ENCODE measurements at regions not wholly inside any gene's neighbourhood (a gene's known extent, or its start where the extent isn't known, plus 50 kb on each side); places are given as distances from the start of the nearest gene placed in this dataset.

- no peak for DNase-seq
These were observed 68.0 kb upstream of the FAM20C start for GRCh38 chr7:124130-124949.

GRCh38 chr7:125061-125475 lies 67.3 kb upstream of the FAM20C start:
- no peak for DNase-seq

- no peak for DNase-seq
These were observed 66.7 kb upstream of the FAM20C start for GRCh38 chr7:125661-126060.

GRCh38 chr7:126368-126767 lies 66.0 kb upstream of the FAM20C start:
- no peak for DNase-seq

GRCh38 chr7:127064-127598 lies 65.2 kb upstream of the FAM20C start:
- DNase-seq, result no peak

- DNase-seq, result no peak
These were observed 63.9 kb upstream of the FAM20C start for GRCh38 chr7:128171-129080.

- no peak for DNase-seq
These were observed 62.8 kb upstream of the FAM20C start for GRCh38 chr7:129366-130221.

GRCh38 chr7:130222-130572 lies 62.2 kb upstream of the FAM20C start:
- no peak for DNase-seq

GRCh38 chr7:130875-131780 lies 61.2 kb upstream of the FAM20C start:
- DNase-seq, result no peak

- DNase-seq, result no peak
These were observed 60.4 kb upstream of the FAM20C start for GRCh38 chr7:131781-132482.

GRCh38 chr7:132899-133298 lies 59.5 kb upstream of the FAM20C start:
- DNase-seq, result no peak

- DNase-seq, result no peak
These were observed 58.9 kb upstream of the FAM20C start for GRCh38 chr7:133470-133869.

GRCh38 chr7:134029-134428 lies 58.3 kb upstream of the FAM20C start:
- DNase-seq, result no peak

- no peak for DNase-seq
These were observed 57.7 kb upstream of the FAM20C start for GRCh38 chr7:134561-135256.

- no peak for DNase-seq
These were observed 57.1 kb upstream of the FAM20C start for GRCh38 chr7:135257-135653.

GRCh38 chr7:135731-136645 lies 56.4 kb upstream of the FAM20C start:
- no peak for DNase-seq

- DNase-seq, result no peak
These were observed 55.1 kb upstream of the FAM20C start for GRCh38 chr7:137094-137891.

GRCh38 chr7:139131-139530 lies 53.2 kb upstream of the FAM20C start:
- no peak for DNase-seq

All from fibroblast of skin of right biceps (primary cell).